Upper lobe of left lung (tissue), 4 donors: ENCODE measurements at regions not wholly inside any gene's neighbourhood (a gene's known extent, or its start where the extent isn't known, plus 50 kb on each side); places are given as distances from the start of the nearest gene placed in this dataset.

Experiments
- POLR2A ChIP-seq, 4 donors: fragments of 450-650 bp; IDR thresholded peaks; one replicate each; pipeline ENCODE4 v1.5.1; 2016 to 2017; ENCODE audit warnings: antibody characterized with exemption in 4 of 4, mild to moderate bottlenecking in 2 of 4
- TF ChIP-seq, protein P1 (sequence below), 6 experiments: fragments of 450-650 bp in 4 of 6; fragments of 200-600 bp in 2 of 6; sonication (generic) in 2 of 6; IDR thresholded peaks; one replicate each; pipeline ENCODE4 v1.5.1; 2016 to 2019; ENCODE audit warnings: antibody characterized with exemption in 6 of 6

DNA sequence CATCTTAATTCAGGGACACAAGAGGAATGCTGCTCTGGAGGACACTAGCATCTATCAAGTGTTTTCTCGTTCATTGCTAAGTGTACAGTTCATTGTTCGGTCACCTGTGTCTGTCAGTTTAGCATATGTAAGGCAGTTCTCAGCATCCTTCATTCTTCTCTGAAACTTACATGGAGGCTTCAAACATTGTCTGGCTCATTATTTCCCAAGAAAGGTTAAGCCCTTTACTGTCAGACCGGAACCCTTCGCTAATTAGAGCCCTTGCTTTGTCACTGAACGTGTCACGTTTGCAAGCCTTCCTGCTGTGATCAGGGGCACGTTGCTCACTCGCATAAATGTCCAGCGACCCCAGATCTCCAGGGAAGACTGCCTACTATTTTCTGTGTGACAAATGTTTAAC lies 62.3 kb upstream of the RIOK2 start:
- TF ChIP-seq, protein P1, sequence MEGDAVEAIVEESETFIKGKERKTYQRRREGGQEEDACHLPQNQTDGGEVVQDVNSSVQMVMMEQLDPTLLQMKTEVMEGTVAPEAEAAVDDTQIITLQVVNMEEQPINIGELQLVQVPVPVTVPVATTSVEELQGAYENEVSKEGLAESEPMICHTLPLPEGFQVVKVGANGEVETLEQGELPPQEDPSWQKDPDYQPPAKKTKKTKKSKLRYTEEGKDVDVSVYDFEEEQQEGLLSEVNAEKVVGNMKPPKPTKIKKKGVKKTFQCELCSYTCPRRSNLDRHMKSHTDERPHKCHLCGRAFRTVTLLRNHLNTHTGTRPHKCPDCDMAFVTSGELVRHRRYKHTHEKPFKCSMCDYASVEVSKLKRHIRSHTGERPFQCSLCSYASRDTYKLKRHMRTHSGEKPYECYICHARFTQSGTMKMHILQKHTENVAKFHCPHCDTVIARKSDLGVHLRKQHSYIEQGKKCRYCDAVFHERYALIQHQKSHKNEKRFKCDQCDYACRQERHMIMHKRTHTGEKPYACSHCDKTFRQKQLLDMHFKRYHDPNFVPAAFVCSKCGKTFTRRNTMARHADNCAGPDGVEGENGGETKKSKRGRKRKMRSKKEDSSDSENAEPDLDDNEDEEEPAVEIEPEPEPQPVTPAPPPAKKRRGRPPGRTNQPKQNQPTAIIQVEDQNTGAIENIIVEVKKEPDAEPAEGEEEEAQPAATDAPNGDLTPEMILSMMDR (IDR thresholded peaks at IDR 0.05): no peak
- no peak for TF ChIP-seq POLR2A (IDR thresholded peaks at IDR 0.05)
